CD4-positive, alpha-beta T cell treated with Interleukin-17A for 4 hours (primary cell): ENCODE measurements at regions not wholly inside any gene's neighbourhood (a gene's known extent, or its start where the extent isn't known, plus 50 kb on each side); places are given as distances from the start of the nearest gene placed in this dataset.
"Not testable (repeated sequence)": the region's sequence is repeated elsewhere in the genome, so short reads cannot be mapped to it uniquely, and the experiment has no call there.

Source experiments
- DNase-seq: peaks from one replicate; pipeline ENCODE4 v3.0.0-alpha.2; 2020; ENCODE audit warnings: mixed read lengths

- no peak for DNase-seq
Measured at GRCh38 chr10:121242741-121243608, 355.3 kb downstream of the FGFR2 start.

- no peak for DNase-seq
Measured at GRCh38 chr10:121243609-121244241, 354.5 kb downstream of the FGFR2 start.

GRCh38 chr10:121244818-121245217 is 353.4 kb downstream of the FGFR2 start:
- DNase-seq, result no peak

DNA sequence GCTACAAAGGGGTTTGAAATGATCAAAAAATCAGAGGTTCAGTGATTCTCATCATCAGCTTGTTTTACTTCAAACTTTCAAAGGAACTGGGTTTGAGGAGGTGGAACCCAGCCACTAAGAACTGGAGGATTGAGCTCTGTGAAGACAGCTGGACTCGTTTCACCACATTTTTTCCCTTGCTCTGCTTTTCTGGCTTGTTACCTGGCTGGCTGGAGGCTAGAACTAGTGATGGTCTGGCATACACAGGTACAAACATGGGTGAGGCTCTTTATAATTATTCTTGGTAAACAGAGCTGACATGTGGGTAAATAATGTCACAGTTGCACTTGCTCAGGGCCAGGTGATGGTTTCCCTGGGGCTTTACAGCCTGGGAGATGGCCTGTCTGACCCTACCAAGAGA is 352.5 kb downstream of the FGFR2 start:
- no peak for DNase-seq

GRCh38 chr10:121248266-121248665 is 350.0 kb downstream of the FGFR2 start:
- DNase-seq, result no peak

DNA sequence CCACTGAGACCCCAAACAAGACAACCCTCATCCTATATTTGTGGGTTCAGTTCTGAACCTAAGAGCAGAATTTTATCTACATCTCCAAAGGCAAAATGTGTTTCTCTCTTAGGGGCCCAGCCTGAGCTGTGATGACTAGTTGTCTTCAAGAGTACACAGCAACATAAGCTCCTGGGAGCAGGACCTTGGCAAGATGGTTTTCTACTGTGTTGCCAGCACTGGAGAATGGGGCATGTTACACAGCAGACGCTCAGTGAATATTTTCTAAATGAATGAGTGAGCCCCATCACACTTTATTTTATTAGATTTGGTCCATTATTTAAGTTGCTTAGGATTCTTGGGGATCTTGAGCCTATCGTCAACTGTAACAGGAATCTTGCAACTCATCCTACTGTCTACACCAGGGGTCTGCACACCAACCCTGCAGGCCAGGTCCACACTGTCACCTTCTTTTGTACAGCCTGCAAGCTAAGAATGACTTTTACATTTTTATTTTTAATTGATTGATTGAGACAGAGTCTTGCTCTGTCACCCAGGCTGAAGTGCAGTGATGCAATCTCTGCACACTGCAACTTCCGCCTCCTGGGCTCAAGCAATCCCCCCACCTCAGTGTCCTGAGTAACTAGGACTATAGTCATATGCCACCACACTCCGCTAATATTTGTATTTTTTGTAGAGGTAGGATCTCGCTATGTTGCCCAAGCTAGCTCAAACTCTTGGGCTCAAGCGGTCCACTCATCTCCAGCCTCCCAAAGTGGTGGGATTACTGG is 347.1 kb downstream of the FGFR2 start:
- DNase-seq, result no peak

DNA sequence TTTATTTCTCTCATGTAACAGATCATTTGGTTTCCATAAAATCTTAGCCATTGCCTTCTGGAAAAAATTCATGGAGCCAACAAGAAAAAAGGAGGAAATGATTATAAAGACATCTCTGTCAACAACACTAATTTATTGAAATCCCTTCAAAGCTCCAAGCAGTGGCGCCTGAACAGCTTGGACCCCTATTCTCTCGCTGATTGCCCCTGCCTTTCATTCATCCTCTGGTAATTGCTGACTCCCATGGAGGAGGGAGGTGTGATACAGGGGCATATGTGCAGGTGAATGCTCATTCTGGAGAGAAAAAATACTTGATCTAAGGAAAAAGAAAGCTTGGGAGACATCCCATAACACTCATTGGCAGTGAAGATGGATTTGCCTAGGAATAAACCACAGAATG is 345.5 kb downstream of the FGFR2 start:
- no peak for DNase-seq

GRCh38 chr10:121260377-121260776 is 337.9 kb downstream of the FGFR2 start:
- DNase-seq, result no peak

DNA sequence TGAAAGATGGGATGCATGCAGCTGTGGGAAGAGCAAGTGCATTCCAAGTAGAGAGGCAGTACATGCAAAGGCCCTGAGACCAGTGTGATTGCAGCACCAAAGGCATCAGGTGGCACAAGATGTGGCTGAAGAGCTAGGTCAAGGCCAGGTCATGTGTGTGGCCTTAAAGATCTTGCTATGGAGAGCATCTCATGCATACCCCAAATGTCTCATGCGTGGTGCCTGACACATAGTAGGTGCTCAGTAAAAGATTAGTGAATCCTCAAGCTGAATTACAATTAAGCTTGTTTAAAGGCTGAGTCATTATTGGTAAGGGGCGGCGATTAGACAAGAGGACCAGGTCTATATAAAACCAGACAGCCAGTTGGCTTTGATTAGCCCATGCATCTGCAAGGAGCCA is 336.6 kb downstream of the FGFR2 start:
- DNase-seq, result no peak

DNA sequence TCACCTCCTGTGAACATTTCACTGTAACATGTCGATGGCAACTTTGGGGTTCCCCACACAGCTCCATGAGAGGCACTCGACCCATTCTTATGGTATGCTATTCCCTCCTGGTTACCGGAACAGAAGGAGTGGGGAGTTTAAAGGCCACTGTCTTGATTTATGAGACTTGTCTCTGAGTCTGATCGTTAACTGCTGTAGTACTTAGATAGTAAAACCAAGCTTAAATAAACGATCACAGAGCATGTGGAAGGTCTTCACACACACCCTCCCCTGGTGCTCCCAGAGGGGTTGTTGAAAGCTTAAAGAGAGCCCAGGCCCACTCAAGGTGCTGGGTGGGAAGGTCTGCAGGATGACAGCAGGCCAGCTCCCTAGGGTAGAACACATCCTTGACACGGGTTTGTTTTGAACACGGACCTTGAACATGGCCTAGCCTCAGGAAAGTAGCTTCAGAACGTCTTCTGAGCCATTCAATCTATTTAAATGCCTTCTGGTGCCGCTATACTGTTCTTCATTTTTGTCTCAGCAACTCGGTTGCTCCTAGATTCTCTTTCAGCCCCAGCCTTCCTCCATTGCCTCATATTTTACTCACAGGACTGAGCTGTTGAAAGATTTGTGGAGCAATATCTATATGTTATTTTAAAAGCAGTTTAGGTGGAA is 335.3 kb downstream of the FGFR2 start:
- DNase-seq, result no peak

- DNase-seq, result no peak
Measured at GRCh38 chr10:121263431-121263783, 334.8 kb downstream of the FGFR2 start.

- no peak for DNase-seq
Measured at GRCh38 chr10:121265360-121266123, 332.7 kb downstream of the FGFR2 start.

- DNase-seq, result no peak
Measured at GRCh38 chr10:121266370-121266769, 331.9 kb downstream of the FGFR2 start.

GRCh38 chr10:121267236-121268003 is 330.8 kb downstream of the FGFR2 start:
- DNase-seq, result no peak

DNA sequence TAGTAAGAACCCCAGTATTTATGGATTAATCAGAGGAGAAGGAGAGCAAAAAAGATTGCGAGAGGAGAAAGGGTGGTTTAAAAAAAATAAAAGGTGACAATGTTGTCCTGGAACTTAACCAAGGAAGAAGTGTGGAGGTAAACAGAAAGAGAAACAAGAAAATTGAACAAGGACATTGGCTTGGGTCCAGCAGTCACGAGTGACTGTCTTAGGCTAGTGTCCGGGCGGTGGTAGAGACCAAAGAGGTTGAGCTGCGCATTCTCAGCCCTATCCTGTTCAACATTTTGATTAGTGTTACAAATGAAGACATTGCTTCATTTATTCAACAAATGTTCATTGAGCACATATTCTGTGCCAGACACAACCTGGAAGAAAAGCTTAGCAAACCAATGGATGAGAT is 329.9 kb downstream of the FGFR2 start:
- no peak for DNase-seq

DNA sequence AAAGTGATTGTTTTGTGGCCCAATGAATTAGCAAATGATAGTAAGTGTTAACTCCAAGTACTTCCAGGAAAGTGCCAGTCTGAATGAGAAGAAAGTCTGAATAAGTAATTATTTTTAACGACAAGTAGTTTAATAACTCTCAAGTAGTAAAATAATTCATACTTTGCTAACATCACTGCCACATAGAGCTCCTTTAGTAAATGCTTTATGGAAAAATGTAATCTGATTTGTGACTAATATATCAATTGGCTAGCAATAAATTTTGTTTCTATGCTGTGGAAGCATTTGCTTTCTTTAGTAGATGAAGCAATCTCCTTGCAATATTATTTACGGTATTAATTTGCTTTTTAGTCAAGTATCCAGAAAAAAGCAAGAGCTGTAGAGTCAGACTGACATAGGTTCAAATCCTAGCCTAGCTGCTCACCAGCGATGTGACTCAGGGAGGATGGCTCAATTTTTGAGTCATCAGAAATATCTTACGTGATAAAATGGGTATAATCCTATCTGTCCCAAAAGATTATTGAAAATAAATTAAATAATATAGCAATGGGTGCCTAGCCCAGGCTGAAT is 329.3 kb downstream of the FGFR2 start:
- DNase-seq, result no peak

GRCh38 chr10:121270906-121271305 is 327.3 kb downstream of the FGFR2 start:
- DNase-seq, result no peak

GRCh38 chr10:121276046-121276445 is 322.2 kb downstream of the FGFR2 start:
- DNase-seq, result no peak

GRCh38 chr10:121276822-121277221 is 321.4 kb downstream of the FGFR2 start:
- no peak for DNase-seq

DNA sequence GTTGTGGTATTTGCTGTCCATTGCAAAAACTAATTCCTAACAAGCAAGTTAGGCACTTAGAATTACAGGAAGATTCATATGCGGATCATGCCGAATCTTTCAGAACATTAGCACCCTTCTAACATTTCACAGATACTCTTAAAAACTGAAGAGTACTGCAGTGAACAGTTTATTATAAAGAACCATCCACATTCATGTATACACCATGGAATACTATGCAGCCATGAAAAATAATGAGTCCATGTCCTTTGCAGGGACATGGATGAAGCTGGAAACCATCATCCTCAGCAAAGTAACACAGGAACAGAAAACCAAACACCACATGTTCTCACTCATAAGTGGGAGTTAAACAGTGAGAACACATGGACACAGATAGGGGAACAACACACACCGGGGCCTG is 319.9 kb downstream of the FGFR2 start:
- DNase-seq, result not testable (repeated sequence)

GRCh38 chr10:121281576-121281975 is 316.7 kb downstream of the FGFR2 start:
- no peak for DNase-seq
